ENCODE measurements at regions not wholly inside any gene's neighbourhood (a gene's known extent, or its start where the extent isn't known, plus 50 kb on each side); places are given as distances from the start of the nearest gene placed in this dataset.

- TF ChIP-seq, protein P1, sequence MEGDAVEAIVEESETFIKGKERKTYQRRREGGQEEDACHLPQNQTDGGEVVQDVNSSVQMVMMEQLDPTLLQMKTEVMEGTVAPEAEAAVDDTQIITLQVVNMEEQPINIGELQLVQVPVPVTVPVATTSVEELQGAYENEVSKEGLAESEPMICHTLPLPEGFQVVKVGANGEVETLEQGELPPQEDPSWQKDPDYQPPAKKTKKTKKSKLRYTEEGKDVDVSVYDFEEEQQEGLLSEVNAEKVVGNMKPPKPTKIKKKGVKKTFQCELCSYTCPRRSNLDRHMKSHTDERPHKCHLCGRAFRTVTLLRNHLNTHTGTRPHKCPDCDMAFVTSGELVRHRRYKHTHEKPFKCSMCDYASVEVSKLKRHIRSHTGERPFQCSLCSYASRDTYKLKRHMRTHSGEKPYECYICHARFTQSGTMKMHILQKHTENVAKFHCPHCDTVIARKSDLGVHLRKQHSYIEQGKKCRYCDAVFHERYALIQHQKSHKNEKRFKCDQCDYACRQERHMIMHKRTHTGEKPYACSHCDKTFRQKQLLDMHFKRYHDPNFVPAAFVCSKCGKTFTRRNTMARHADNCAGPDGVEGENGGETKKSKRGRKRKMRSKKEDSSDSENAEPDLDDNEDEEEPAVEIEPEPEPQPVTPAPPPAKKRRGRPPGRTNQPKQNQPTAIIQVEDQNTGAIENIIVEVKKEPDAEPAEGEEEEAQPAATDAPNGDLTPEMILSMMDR (IDR thresholded peaks at IDR 0.05) = no peak
- TF ChIP-seq POLR2A (IDR thresholded peaks at IDR 0.05) (no peak), POLR2AphosphoS5 (IDR thresholded peaks at IDR 0.05) (no peak), EP300 (IDR thresholded peaks at IDR 0.05) (no peak)
Measured at GRCh38 chr1:221200464-221200863, 321.2 kb downstream of the HLX start.

All from upper lobe of left lung (tissue), 4 donors.